Inflammatory macrophage (primary cell): ENCODE measurements at regions not wholly inside any gene's neighbourhood (a gene's known extent, or its start where the extent isn't known, plus 50 kb on each side); places are given as distances from the start of the nearest gene placed in this dataset.

ENCODE experiments used
- DNase-seq, 2 donors: peaks; one replicate each; pipeline ENCODE4 v3.0.0-alpha.2; 2020 to 2022

DNA sequence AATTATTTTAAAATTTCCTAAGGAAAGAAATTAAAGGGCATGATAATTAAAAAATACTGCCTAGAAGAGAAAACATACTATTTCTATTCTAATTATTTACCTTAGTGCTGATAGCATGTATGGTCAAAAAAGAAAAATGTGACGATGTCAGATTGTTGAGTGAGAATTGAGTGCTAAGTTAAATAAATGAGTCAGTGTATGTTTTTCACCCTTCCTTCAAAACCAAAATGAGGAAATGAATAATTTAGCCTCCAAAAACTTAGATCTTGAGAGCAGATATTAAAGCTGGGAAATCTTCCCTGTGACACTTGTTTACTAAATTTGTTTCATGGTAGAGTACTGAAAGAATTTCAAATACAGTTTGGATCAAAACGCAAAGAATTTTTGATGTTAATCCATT lies 58.6 kb upstream of the NYAP2 start:
- no peak for DNase-seq

DNA sequence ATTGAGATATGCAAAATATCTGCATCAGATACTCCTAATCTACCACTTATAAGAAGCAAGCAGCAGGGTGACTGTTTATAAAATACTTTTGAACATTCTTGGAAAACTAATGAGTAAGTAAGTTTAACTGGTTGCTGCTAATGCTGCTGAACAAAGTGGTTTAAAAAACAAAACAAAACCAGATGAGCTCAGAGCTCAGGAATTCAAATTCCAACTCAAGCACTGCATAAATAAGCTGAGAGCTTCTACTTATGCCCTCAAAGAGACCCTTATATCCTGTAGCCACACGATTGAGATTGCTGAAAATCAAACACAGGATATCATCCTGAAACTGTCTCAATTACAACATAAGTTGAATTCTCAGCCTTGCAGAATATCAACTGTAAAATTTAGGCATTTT lies 62.3 kb upstream of the NYAP2 start:
- DNase-seq = no peak

DNA sequence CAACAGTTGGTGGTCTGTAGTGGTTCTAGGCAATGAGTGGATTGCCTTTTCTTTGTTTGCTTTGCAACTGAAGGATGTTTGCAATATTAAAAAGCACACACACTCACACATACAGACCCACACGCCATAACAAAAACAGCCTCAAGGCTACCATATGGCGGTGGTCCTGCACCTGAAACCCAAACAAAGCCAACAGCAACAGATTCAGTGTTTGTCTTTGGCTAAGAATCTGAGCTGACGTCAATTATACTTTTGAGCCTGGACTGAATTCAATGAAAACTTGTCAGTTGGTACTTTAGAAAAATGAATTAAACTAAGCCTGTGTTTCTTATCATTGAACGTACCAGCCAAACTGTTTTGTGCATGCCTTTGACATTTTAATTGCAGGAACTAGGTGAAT lies 65.0 kb upstream of the NYAP2 start:
- no peak for DNase-seq

DNA sequence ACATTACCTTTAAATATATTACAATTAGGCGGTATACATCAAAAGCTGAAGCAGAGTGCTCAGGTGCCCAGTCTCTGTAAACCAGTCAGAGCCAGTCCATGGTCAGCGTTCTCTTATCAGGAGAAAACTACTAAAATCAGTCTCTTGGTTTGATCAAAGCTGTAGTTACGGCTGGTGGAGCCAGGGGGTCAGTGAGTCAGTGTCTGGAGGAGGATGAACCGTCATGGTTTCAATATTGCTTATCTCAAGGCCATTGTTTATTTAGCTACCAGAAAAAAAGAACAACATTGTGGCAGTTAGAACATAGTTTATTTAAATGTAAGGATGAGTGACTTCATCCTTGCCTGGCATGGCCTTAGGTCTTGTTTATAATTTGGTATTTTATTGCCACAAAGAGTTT lies 71.3 kb upstream of the NYAP2 start:
- no peak for DNase-seq

DNA sequence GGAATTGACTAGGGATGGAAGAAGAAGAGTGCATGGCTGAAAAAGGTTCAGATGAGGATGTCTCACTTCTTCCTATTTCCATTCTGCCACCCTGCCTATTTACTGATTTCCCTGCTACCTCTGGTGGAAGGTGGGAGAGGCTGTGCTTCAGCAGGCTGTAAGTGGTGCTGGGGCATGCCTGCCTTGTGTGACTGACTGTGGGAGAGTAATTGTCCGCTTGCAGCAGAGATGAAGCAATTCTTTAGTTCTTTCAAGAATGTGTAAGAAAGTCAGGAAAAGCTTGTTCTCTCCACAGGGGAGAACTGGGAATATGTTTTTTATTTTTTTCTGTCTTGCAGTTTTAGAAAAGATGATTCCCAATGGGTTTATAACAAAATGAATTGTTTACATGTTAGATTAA lies 72.5 kb upstream of the NYAP2 start:
- no peak for DNase-seq

DNA sequence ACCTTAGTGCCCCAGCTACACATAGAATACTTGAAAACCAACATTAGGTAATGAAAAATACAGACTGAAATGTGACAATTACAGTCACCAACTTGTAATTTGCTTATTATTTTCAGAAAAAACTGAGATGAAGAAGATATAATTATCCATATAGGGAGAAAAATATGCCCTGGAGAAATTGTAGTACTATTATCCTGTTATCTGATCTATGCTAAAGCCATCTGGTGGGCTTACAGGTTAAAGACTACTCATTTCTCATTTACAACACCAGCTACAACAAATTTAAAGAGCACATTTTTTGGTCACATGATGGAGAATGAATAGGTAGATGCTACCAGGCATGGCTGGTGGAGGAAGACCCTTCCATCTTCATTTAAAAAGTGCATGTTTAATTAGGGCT lies 79.6 kb upstream of the NYAP2 start:
- no peak for DNase-seq

DNA sequence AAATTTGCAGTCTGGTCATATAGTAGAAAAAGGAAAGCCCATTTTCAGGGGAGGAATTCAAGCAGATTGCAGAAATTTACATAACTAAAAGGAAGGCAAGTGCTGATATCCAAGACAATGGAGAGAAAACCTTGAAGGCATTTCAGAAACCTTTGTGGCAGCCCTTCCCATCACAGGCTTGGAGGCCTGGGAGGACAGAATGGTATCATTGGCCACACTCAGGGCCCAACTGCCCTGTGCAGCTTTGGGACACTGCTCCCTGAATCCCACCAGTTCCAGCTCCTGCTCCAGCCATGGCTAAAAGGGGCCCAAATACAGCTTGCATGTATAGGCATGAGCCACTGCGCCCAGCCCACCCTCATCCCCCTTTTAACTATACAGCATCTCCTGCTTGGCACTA lies 81.1 kb upstream of the NYAP2 start:
- DNase-seq = no peak

DNA sequence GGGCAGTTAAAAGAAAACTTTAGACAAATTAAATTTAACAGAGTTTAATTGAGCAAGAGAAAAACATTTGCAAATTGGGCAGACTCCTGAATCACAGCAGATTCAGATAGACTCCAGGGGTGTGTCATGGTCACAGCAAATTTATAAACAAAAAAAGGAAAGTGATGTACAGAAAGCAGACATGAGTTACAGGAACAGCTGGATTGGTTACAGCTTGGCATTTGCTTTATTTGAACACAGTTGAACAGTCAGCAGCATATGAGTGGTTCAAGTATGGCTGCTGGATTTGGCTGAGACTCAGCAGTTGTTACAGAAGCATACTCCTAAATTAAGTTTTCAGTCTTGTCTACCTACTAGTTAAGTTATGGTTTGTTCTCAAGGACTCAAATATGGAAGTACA lies 82.3 kb upstream of the NYAP2 start:
- DNase-seq = no peak

DNA sequence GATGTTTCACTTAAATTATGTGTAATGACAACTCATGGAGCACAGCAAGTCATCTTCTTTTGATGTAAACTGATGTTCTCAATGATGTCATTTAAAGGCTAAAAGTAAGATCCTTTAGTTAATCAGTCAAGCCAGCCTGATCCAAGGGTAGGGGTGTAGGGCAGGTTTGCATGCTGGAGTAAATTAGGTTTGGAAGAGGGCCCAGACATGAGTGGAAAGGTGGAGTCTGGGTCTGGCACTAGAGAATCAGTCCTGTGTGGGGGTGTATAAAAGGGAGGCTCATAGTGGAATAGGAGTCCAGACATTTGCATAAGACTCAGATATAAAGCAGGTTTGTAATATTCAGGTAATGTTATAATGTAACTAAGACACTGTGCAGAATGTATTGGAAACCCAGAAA lies 88.8 kb upstream of the NYAP2 start:
- DNase-seq = no peak

DNA sequence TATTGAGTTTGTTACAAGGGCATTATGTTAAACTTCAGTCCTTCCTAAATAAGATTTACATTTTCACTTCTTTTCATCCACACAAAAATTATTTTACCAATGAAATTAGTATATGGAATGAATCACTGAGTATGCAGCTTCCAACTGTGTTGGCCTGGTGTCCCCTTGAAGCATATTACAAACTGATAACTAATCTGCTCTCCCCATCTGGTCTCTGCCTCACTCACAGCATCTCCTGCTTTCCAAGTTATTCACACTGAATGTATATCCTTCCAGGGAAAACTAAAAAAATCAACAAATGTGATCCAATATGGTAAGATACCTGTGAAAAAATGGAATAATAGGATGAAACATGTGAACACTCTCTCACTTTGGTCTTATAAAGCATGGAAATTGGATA lies 90.0 kb upstream of the NYAP2 start:
- no peak for DNase-seq

DNA sequence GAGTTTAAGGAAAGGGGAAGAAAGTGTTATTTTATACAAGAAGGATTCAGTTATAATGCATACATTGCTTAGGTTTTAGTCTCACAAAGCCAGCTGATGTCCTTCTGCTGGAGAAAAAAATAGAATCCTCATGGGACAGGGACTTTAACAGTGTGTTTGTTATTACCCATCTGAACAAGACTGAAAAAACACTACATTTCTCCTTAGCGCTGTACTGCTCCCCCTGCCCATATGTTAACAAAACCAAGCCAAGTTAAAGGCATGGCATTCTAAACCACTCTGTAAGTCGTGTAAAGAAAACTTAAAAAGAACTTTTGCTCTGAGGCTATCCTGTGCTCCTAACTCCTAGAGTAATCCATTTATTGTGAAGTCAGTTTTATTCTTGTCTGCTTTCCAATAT lies 102.6 kb upstream of the NYAP2 start:
- no peak for DNase-seq

DNA sequence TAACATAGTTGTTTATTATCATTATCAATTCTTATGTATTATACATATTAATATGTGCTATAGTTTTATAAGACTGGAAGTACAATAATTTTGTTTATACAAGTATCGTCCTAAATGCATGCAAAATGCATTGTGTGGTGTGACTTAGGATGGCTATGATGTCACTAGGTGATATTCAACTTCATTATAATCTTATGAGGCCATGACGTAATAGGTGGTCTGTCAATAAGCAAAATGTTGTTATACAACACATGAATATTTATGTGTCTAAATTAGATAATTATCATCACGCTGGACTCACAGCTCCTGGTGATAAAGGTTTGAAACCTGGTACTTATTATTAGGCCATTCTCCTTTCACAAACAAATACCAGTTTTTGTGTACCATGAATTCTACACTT lies 104.4 kb upstream of the NYAP2 start:
- no peak for DNase-seq

DNA sequence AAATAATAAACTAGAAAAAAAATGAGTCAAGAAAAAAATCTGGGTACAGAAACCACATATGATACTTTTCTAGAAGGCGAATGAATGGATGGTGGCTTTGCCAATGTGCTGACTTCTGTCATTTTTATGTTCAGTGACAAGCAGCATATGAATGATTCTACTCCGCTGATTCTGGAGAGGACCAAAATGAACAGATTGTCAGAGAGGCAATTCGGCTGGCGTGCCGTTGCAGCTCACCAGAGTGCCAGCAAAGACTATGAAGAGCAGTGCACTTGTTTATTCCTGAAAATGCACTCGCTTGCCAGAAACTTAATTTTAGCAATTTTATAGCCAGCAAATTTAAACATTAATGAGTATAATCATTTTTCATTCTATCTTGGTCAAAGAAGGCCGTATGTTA lies 105.9 kb upstream of the NYAP2 start:
- DNase-seq = no peak

DNA sequence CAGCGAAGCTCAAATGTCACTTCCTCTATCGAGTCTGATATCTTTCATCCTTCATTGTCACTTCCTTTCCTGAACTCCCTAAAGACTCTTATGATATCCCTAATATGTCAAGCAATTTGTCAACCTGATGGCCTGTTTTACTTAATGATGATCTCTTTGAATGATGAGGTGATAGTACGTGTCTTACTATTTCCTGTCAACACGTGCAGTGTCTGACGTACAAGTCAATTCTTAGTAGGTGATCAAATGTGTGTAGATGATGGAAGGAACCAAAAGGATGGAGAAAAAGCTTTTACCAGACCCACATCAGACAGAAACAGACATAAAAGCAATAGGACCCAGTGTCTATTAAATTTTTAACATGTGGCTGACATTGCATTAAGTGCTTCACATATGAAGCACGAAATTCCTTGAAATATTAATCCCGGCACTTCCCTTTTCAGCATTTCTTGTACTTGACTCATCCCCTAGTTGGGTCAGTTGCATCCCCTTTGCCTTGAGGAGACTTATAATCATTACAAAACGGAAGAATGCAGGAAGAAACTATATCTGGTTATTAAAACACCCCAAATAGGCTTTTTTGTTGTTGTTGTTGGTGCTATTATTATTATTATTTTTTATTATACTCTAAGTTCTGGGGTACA lies 108.6 kb upstream of the NYAP2 start:
- DNase-seq = no peak

DNA sequence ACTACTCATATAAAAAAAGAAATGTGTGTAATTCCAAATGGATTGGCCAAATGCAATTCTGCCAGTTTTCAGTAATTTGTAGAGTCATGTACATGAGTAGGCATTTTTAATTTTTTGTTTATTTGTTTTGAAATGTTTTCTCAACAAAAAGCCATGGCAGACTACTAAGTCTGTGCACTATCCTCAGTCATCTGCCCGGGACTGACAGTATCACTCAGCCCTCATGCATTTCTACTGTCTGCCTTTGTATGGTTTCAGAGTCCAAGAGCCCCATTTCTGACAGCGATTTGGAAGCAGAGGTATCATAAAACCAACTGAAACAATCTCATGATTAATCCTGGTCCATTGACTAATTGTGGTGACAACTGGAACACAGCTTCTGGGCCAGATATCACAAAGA lies 109.9 kb upstream of the NYAP2 start:
- DNase-seq = no peak

DNA sequence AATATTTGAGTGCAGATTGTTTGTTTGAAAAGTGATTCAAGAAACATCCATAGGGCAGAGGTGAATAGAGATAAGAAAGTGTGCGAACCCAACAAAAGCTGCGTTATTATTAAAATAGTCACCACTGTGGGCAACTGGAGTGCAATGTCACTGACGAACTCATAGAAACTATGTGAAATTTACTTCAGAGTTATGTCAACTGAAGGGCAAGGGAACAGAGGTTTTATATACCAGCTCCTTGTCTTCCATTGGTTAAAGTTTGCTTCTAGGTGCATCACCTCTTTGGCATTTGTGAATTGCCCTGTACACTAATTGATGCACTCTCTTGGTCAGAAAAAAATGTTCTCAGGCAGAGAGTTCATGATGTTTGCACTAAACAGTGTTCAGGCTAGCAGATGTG lies 110.5 kb upstream of the NYAP2 start:
- no peak for DNase-seq

DNA sequence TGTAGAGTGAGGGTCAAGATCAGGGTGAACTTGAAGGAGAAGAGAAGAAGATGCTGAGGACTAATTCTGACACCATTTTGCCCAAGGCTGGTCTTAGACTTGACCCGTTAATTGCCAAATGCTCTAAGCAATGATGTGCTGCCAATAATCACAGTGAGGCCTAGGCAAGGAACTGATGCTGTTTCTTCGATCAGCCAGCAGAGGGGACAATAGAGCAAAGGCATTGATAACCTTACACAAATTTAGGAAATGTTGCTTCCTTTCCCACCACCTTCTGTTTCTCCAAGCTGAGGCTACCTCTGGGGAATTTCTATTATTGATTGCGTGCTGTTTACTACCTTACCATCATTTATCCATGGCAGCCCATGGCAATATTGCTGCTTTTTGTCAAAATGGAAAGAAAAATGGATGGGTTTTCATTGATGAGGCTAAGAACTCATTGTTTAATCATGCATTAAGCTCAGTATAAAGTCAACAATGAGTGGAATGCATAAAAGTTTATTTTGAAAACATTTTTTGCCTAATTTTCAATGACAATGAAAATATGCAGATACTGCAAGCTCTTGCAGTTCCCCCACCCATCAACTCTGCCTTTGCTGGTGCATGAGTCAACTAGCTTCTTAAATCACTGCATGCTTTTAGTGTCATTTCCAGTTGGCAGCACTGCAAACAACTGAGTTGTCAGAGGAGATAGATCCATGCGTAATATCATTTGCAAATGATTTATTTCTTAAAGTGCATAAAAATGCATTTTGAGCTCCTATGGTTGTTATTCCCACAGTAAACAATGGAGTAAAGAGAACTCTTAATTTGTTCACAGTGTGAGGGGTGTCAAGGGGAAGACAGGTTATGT lies 116.4 kb upstream of the NYAP2 start:
- DNase-seq = no peak

DNA sequence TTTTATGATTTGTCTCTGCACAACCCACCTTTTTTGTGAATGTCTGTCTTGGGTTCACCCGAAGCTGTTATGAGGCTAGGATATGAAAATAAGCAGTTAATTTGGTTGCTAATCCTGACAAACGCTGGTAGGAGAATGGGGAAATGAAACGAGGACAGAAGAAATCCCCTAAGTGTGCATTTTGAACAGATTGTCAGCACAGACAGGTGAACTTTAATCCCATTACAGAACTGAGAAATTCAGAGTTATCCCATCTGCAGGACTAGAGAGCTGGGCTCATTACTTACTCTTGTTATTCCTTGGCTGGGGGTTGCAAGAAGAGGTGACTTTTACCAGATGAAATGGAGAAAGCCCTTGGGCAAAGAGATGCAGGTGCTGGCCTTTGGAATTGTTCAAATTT lies 123.3 kb upstream of the NYAP2 start:
- no peak for DNase-seq

DNA sequence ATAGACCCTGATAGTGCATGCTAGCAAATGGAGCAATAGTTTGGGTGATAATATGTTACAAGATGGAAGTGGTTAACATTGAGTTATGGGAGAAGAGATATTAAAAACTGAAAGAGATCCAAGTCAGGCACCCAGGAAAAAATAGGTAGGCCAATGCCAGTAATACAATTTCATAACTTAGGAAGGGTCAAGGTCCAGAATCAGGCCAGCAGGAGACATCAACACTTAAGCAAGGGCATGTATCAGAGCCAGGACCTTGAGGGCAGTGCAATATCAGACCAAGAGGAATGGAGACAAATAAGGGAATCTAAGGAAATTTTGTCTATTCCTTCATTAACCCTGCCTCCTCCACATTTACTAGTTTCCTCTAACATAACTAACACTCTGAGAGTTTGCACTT lies 124.1 kb upstream of the NYAP2 start:
- no peak for DNase-seq

DNA sequence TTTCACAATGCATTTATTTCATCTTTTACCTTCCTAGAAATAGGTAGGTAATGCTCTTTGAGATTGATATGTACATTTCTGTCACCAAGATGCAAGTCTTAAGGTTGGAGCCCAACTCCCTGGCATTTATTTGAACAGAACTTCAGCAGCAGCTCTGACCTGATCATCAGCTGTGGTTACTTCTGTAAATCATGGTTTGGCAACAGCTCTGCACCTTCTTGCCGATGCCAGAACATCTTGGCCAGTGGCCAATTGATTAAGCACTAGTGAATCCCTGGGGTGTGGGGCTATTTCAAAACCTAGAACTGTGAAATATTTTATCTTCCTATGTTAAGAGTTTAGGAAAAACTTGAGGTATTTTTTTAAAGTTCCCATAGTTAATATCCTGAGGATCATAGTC lies 124.8 kb upstream of the NYAP2 start:
- no peak for DNase-seq

DNA sequence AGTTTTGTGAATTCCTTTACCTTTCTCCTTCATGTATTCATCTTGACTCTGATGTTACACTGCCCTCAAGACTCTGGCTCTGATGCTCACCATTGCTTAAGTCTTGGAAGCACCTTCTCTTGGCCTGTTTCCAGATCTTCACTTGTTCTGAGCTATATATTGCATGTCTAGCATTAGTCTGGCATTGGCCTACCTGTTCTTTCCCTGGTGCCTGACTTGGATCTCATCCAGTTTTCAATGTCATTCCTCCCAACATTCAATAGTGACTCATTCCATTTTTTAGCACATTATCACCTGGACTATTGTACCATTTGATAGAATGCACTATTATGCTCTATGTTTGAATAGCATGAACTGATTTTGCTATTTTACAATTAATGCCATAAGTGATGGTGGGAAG lies 127.3 kb upstream of the NYAP2 start:
- DNase-seq = no peak

DNA sequence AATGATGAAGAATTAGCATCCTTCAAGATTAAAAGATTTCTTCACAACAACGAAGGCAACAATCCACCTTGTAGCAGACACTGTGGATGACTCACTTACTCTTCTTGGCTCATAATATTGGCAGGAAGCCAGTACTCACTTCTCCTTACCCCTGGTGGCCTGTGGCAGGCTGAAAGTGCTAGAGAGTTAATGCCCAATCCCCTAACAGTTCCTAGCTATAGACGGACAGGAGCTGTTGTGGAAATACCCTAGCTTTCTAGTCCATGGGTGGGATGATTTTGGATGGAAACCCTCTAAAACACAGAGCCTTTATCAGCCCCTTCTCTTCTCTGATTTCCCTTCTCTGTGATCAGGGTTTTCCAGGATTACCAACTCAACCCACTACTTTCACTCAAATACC lies 128.6 kb upstream of the NYAP2 start:
- DNase-seq = peak; percentile 74 to 85

DNA sequence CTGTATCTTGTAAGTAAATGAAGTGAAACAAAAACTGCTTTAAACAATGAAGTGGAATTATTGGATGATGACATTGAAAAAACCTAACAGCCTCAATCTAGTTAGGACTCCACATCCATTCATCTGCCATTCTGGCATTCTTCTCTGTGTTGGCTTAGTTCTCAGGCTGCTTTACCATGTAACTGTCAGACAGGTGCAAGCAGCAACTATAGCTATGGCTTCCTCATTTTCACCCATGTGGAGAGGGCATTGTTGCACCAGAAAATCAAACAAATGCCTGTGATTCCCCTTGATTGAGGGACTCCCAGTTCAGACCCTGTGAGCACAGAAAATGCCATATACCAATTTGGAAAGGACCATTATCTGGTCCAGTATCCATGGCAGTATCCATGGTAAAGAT lies 129.5 kb upstream of the NYAP2 start:
- no peak for DNase-seq

DNA sequence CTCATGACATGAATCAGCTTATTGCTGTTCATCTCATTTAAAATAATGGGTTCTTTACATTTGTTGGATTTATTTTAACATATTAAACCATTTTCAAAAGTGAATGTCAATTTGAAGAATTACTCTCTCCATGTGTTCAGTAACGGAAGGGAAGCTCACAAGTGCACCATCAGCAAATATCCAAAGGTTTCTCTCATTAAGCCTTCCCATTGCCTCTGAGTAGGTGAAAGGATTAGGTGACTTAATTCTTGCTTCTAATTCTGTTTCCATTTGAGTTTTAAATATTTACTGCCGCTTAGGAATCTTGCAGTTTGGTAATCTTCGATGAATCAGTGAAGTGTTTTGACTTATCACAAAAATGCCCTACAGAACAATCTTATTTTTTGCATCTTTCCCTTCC lies 145.1 kb upstream of the NYAP2 start:
- DNase-seq = no peak

DNA sequence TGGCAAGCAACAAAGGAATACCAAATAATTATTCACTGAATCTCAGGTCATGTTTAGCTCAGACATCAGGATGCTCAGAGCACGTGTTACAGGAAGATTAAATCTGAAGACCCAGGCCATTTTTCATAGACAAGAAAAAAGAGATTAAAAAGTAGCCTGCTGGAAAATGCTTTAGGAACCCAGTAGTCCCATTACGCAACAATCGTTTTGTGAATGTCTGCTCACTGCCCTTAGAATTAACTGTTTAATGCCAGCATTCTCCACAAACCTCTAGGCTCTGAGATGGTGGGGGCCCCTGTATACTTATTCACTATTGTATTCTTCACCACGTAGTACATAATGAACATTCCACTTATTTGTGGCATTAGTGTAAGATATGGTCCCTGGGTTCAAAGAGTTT lies 154.6 kb upstream of the NYAP2 start:
- no peak for DNase-seq
